NT2/D1 (cell line): ENCODE measurements at regions not wholly inside any gene's neighbourhood (a gene's known extent, or its start where the extent isn't known, plus 50 kb on each side); places are given as distances from the start of the nearest gene placed in this dataset.

Source experiments
- DNase-seq: peaks from one replicate; pipeline ENCODE4 v3.0.0-alpha.2; 2011; ENCODE audit warnings: low read depth, low spot score
- H3K27me3 ChIP-seq: 2 replicates; pipeline ENCODE4 v1.6.0; 2011; ENCODE audit warnings: mild to moderate bottlenecking; ENCODE audit not compliant: insufficient read length, insufficient read depth
- H3K36me3 ChIP-seq: 2 replicates; pipeline ENCODE4 v1.6.1; 2011; ENCODE audit warnings: mild to moderate bottlenecking, low read length, mixed read lengths; ENCODE audit not compliant: insufficient read depth, insufficient read length
- H3K4me1 ChIP-seq: 2 replicates; pipeline ENCODE4 v1.5.1; 2011; ENCODE audit not compliant: insufficient read depth, insufficient read length
- H3K4me3 ChIP-seq: 2 replicates; pipeline ENCODE4 v1.5.1; 2011; ENCODE audit warnings: low read depth; ENCODE audit not compliant: insufficient read length
- H3K9ac ChIP-seq: 2 replicates; pipeline ENCODE4 v1.6.0; 2011; ENCODE audit warnings: low read depth; ENCODE audit not compliant: insufficient read length
- H3K9me3 ChIP-seq: 2 replicates; pipeline ENCODE4 v1.5.1; 2011; ENCODE audit warnings: mild to moderate bottlenecking, low read length; ENCODE audit not compliant: insufficient read depth
- SUZ12 ChIP-seq: IDR thresholded peaks from 2 replicates; pipeline ENCODE4 v1.6.1; 2011; ENCODE audit not compliant: insufficient read length, insufficient read depth; ENCODE audit errors: extremely low read depth
- YY1 ChIP-seq: IDR thresholded peaks from 2 replicates; pipeline ENCODE4 v1.6.1; 2011; ENCODE audit not compliant: insufficient read length, insufficient read depth
- ZNF274 ChIP-seq: IDR thresholded peaks from 2 replicates; pipeline ENCODE4 v1.6.1; 2011; ENCODE audit warnings: mild to moderate bottlenecking, low read depth, low read length

DNA sequence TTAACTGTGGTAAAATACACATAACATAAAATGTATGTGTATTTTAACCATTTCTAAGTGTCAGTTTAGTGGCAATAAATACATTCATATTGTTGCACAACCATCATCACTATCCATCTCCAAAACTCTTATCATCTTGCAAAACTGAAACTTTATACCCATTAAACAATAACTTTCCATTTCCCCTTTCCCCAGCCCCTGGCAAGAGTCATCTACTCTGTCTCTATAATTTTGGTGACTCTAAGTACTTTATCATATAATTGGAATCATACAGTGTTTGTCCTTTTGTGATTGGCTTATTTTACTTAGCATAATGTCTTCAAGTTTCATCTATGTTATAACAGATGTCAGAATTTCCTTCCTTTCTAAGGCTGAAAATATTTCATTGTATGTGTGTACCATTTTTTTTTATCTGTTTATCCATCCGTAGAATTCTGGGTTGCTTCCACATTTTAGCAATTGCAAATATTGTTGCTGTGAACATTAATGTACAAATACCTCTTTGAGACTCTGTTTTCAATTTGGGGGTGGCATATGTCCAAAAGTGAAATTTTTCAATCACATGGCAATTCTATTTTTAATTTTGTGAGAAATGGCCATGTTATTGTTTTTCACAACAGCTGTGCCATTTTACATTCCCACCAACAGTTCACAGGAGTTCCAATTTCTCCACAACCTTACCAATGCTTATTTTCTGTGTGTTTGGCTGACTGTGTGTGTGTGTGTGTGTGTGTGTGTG is 153.9 kb upstream of the GORAB start:
- no peaks in the 10 kb centered on the region for H3K9me3 ChIP-seq
- no peaks in the 10 kb centered on the region for H3K36me3 ChIP-seq
- TF ChIP-seq SUZ12 = no peak
- TF ChIP-seq YY1 = no peak
- no peak for TF ChIP-seq ZNF274
- no peak for DNase-seq
- no peak overlapping the region for H3K9ac ChIP-seq
- H3K27me3 ChIP-seq = no peaks in the 10 kb centered on the region
- H3K4me3 ChIP-seq = no peak overlapping the region
- peaks cover 5% of the 10 kb centered on the region for H3K4me1 ChIP-seq

DNA sequence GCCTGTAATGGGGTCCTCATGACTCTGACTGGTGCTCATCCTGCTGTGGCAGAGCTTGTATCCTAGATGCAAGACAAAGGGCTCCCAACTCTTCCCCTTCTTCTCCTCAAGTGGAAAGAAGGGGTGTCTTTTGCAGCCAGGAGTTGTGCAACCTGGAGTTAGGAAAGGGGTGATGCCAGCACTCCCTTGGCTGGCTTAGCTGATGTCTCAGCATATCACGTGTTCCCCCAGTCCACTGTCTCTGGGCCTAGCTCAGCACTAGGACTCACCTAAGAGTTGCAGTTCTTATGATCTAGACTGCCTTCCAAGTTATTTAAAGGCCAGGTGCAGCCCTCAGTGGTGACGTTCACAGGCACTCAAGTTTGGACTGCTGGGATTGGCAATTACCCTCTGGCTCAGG is 146.2 kb upstream of the GORAB start:
- DNase-seq = no peak
- no peaks in the 10 kb centered on the region for H3K9me3 ChIP-seq
- no peaks in the 10 kb centered on the region for H3K4me1 ChIP-seq
- TF ChIP-seq ZNF274 (no peak), YY1 (no peak), SUZ12 (no peak)
- no peak overlapping the region for H3K4me3 ChIP-seq
- H3K9ac ChIP-seq = no peak overlapping the region
- no peaks in the 10 kb centered on the region for H3K27me3 ChIP-seq
- H3K36me3 ChIP-seq = no peaks in the 10 kb centered on the region

DNA sequence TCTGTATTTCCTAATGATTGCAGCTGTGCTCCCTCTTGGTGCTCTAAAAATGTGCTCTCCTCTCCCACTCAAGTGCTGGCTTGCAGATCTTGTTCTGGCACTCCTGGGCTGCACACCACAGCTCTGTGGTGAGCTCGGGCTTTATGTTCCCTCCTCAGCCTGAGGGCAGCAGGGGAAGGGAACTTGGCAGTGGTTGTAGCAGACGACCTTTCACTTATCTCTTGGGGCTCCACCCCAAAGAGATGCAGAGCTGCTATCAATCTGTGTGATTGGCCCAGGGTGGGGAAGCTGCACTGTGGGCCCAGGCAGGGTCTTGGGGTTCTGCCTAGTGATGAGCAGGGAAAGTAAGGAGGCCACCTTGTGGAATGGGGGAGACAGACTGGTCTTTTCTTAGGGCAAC is 143.5 kb upstream of the GORAB start:
- DNase-seq = no peak
- H3K36me3 ChIP-seq = no peaks in the 10 kb centered on the region
- no peaks in the 10 kb centered on the region for H3K4me1 ChIP-seq
- no peaks in the 10 kb centered on the region for H3K27me3 ChIP-seq
- no peaks in the 10 kb centered on the region for H3K9me3 ChIP-seq
- no peak overlapping the region for H3K4me3 ChIP-seq
- H3K9ac ChIP-seq = no peak overlapping the region
- TF ChIP-seq ZNF274 (no peak), SUZ12 (no peak), YY1 (no peak)

DNA sequence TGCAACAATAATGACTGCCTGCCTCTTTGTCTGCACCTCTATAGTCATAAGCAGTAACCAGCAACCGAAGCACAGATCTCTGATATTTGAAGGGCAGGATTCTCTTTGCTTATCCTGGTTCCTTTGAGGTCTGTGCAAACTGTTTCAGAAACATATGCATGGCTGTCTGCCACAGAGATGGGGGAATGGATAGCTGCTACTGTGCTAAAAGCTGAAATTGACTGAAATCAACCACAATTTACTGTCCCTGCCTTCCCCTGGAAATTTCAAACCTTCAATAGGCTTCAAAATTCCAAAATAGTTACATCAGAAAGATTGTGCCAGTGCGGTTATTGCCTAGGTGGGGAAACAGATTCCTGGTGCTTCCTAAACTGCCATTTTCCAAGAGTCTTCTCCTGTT is 136.8 kb upstream of the GORAB start:
- Histone ChIP-seq H3K4me1 (no peaks in the 10 kb centered on the region), H3K9me3 (no peaks in the 10 kb centered on the region), H3K4me3 (no peak overlapping the region), H3K9ac (no peak overlapping the region), H3K36me3 (no peaks in the 10 kb centered on the region), H3K27me3 (no peaks in the 10 kb centered on the region)
- TF ChIP-seq SUZ12 (no peak), YY1 (no peak), ZNF274 (no peak)
- DNase-seq = no peak

DNA sequence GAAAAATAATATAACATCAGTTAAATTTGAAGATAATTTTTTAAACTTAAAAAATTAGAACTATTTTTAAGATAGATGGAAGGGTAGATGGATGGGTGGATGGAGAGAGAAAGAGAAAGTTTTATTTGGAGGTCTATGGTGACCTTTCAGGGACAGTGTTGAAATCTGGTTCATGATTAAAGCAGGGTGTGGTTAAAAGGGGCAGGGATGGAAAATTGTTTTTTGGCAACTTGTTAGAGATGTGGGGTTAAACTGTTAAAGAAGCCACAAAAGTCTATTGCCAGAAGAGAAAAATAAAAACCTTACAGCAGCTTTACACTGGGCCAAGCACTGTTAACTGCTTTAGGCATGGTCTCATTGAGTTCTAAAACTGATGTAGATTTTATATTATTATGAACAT is 134.9 kb upstream of the GORAB start:
- Histone ChIP-seq H3K36me3 (no peaks in the 10 kb centered on the region), H3K9me3 (no peaks in the 10 kb centered on the region), H3K9ac (no peak overlapping the region), H3K4me1 (no peaks in the 10 kb centered on the region), H3K4me3 (no peak overlapping the region), H3K27me3 (no peaks in the 10 kb centered on the region)
- no peak for DNase-seq
- TF ChIP-seq ZNF274 (no peak), SUZ12 (no peak), YY1 (no peak)

DNA sequence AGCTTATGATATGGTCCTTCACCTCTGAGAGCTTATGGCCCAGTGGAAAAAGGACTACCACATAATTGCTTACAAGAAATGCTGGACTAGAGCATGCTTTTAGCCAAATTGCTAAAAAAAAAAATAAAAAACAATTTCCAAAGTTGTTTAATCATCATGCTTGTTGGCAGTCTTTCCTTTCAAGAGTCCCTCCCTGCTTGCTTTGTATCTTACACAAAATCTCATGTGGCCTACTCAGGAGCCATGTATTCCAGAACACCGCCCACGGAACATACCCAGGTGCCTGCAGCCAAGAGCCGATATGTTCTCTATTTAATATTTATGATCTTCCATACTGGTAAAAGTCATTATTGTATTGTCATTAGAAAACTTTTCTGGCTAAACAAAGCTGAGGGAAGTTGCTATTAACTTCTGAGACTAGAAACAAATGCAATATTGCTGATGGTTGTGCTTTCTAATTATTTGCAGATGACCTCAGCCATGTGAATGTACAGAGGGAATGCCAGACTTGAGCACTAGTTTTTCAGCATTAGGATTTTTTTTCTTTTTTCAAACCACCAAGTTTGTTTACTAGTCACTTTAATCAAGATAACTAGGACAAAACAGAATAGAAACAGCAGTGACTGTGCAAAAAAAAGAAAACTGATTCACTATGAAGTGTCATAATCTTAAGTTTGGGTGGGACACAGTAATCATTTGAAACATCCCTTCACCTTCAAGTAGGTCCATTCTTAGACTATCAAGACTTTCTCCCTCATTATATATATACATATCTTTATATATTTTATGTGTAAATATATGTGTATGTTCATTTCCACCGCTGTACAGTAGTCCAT is 129.3 kb upstream of the GORAB start:
- H3K4me3 ChIP-seq = no peak overlapping the region
- H3K27me3 ChIP-seq = no peaks in the 10 kb centered on the region
- H3K9ac ChIP-seq = no peak overlapping the region
- no peak for DNase-seq
- peaks cover 4% of the 10 kb centered on the region; the same call in 1 of the 2 replicates for H3K9me3 ChIP-seq
- H3K36me3 ChIP-seq = no peaks in the 10 kb centered on the region
- TF ChIP-seq ZNF274 = no peak
- no peaks in the 10 kb centered on the region for H3K4me1 ChIP-seq

DNA sequence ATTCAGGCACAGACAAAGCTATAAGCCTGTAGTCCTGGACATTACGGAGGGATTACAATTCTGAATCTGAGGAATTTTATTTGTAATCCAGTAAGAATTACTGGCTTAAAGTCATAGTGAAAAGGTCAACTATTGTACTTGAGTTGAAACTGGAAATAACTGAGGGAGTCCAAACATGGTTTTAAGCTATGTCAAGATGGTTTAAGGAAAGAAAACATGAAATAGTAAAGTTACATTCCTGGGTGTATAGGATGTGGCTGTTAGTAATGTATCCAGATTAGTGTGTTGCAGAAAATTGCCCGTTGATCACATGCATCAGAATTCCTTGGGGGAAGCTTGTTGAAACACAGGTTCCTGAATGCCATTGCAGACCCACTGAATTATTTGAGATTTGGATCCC is 124.8 kb upstream of the GORAB start:
- no peak for TF ChIP-seq ZNF274
- TF ChIP-seq YY1 = no peak
- no peak for TF ChIP-seq SUZ12
- Histone ChIP-seq H3K9me3 (peaks cover 4% of the 10 kb centered on the region; the same call in 1 of the 2 replicates), H3K4me1 (no peaks in the 10 kb centered on the region), H3K27me3 (no peaks in the 10 kb centered on the region), H3K4me3 (no peak overlapping the region), H3K36me3 (no peaks in the 10 kb centered on the region), H3K9ac (no peak overlapping the region)
- DNase-seq = no peak
